Skeletal muscle tissue (tissue), 3 donors: ENCODE measurements at regions not wholly inside any gene's neighbourhood (a gene's known extent, or its start where the extent isn't known, plus 50 kb on each side); places are given as distances from the start of the nearest gene placed in this dataset.
"Not testable (repeated sequence)": the region's sequence is repeated elsewhere in the genome, so short reads cannot be mapped to it uniquely, and the experiment has no call there.

Experiments used
- H3K27ac ChIP-seq: one replicate; pipeline ENCODE4 v1.7.0; 2013; ENCODE audit warnings: mild to moderate bottlenecking, low read depth, low read length, inconsistent platforms
- H3K27me3 ChIP-seq, 3 donors: one replicate each; pipeline ENCODE4 v1.7.0; 2013; ENCODE audit warnings: low read length in 3 of 3; ENCODE audit not compliant: control insufficient read depth in 3 of 3, insufficient read depth in 3 of 3
- H3K36me3 ChIP-seq, 3 donors: one replicate each; pipeline ENCODE4 v1.7.0; 2013; ENCODE audit warnings: low read length in 3 of 3; ENCODE audit not compliant: control insufficient read depth in 3 of 3, insufficient read depth in 3 of 3
- H3K4me1 ChIP-seq, 3 donors: one replicate each; pipeline ENCODE4 v1.7.0; 2013; ENCODE audit warnings: low read length in 3 of 3, mild to moderate bottlenecking in 3 of 3; ENCODE audit not compliant: control insufficient read depth in 3 of 3, insufficient read depth in 3 of 3
- H3K4me3 ChIP-seq, 3 donors: one replicate each; pipeline ENCODE4 v1.7.0; 2013; ENCODE audit warnings: low read length in 3 of 3
- H3K9ac ChIP-seq, 3 donors: one replicate each; pipeline ENCODE4 v1.7.0; 2013; ENCODE audit warnings: low read length in 3 of 3, mild to moderate bottlenecking in 3 of 3, moderate library complexity in 2 of 3, low read depth in 1 of 3
- H3K9me3 ChIP-seq, 3 donors: one replicate each; pipeline ENCODE4 v1.7.0; 2013; ENCODE audit warnings: low read length in 3 of 3; ENCODE audit not compliant: control insufficient read depth in 3 of 3
- donor health status: Osteomylitis.

DNA sequence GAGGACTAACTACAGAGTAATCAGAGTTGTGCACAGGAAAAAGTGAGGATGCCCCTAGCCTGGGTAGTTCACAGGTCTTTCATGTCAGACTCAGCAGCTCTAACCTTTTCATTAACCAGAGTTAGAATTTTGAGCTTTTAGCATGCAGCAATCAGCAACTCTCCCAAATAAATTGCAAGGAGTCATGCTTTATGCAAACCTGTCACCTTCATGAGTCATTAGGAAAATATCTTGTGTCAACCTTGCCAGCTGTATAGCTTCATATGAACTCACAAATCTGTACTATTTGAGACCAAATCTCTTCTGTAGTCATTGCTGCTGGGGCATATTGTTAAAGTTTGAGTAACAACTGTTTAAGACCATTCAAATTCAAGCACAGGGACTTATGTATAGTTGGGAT lies 382.3 kb upstream of the NT5C1B start:
- H3K4me3 ChIP-seq = no peak overlapping the region
- H3K9ac ChIP-seq = no peak overlapping the region
- peaks cover 0 to 5% (median 4%) of the 10 kb centered on the region in 3 donors for H3K4me1 ChIP-seq
- H3K27ac ChIP-seq = no peak overlapping the region
- no peaks in the 10 kb centered on the region for H3K27me3 ChIP-seq
- no peaks in the 10 kb centered on the region for H3K36me3 ChIP-seq
- H3K9me3 ChIP-seq = no peaks in the 10 kb centered on the region

DNA sequence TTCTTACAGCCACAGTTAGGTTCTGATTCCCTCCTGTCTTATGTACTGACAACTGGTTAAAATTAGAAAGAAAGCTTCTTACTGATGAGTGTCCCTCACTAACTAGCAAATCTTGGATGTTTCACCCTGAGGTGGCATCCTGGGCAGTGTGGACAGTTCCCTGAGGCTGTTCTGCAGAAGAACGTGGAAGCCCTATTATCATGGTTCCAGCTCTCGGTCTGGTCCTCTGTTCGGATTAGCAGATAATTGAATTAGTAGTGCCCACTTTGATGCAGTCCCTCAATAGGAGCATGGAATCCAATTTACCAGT lies 381.7 kb upstream of the NT5C1B start:
- no peak overlapping the region for H3K9ac ChIP-seq
- H3K27me3 ChIP-seq = no peaks in the 10 kb centered on the region
- H3K4me1 ChIP-seq = peaks cover 0 to 5% (median 4%) of the 10 kb centered on the region in 3 donors
- H3K4me3 ChIP-seq = no peak overlapping the region
- no peaks in the 10 kb centered on the region for H3K9me3 ChIP-seq
- no peak overlapping the region for H3K27ac ChIP-seq
- H3K36me3 ChIP-seq = no peaks in the 10 kb centered on the region

DNA sequence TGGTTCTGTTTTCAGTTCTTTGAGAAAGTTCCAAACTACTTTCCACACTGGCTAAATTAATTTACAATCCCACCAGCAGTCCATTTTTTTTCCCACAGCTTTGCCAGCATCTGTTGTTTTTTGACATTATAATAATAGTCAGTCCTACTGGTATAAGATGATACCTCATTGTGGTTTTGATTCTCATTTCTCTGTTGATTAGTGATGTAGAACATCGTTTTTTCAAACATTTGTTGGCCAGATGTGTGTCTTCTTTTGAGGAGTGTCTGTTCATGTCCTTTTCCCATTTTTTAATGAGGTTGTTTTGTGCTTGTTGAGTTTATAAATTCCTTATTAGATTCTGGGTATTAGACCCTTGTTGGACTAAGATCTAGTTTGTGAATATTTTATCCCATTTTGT lies 376.8 kb upstream of the NT5C1B start:
- no peak overlapping the region for H3K27ac ChIP-seq
- H3K9me3 ChIP-seq = no peaks in the 10 kb centered on the region
- no peak overlapping the region for H3K9ac ChIP-seq
- no peaks in the 10 kb centered on the region for H3K27me3 ChIP-seq
- H3K36me3 ChIP-seq = no peaks in the 10 kb centered on the region
- no peak overlapping the region for H3K4me3 ChIP-seq
- H3K4me1 ChIP-seq = no peaks in the 10 kb centered on the region

DNA sequence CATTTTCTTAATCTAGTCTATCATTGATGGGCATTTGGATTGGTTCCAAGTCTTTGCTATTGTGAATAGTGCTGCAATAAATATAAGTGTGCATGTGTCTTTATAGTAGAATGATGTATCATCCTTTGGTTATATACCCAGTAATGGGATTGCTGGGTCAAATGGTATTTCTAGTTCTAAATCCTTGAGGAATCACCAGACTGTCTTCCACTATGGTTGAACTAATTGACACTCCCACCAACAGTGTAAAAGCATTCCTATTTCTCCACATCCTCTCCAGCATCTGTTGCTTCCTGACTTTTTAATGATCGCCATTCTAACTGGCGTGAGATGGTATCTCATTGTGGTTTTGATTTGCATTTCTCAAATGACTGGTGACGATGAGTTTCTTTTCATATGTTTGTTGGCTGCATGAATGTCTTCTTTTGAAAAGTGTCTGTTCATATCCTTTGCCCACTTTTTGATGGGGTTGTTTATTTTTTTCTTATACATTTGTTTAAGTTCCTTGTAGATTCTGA lies 374.4 kb upstream of the NT5C1B start:
- H3K9ac ChIP-seq, H3K4me1 ChIP-seq, H3K9me3 ChIP-seq, H3K4me3 ChIP-seq, H3K27me3 ChIP-seq, H3K27ac ChIP-seq, H3K36me3 ChIP-seq: not testable (repeated sequence)

DNA sequence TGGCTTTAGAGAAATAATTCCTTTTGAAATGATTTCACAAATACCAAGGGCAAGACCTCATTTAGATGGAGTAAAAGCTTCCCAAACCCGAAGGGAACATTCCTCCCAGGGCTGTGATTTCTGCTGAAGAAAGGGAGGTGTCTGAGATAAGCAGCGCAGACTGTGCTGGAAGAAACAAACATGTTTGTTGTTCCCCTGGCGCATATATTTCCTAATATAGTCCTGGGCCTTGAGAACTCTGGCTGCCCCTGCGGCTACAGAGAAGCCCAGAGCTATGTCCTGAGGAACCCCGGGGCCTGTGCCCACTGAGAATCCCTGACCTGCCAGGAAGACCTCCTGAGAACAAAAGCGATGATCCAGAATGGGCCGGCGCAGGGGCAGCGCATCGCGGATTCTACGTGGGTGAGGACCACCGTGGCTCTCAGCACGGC lies 372.6 kb upstream of the NT5C1B start:
- Histone ChIP-seq H3K27me3 (no peaks in the 10 kb centered on the region), H3K9me3 (no peaks in the 10 kb centered on the region), H3K4me1 (no peaks in the 10 kb centered on the region), H3K27ac (no peak overlapping the region), H3K4me3 (no peak overlapping the region), H3K9ac (no peak overlapping the region), H3K36me3 (no peaks in the 10 kb centered on the region)

DNA sequence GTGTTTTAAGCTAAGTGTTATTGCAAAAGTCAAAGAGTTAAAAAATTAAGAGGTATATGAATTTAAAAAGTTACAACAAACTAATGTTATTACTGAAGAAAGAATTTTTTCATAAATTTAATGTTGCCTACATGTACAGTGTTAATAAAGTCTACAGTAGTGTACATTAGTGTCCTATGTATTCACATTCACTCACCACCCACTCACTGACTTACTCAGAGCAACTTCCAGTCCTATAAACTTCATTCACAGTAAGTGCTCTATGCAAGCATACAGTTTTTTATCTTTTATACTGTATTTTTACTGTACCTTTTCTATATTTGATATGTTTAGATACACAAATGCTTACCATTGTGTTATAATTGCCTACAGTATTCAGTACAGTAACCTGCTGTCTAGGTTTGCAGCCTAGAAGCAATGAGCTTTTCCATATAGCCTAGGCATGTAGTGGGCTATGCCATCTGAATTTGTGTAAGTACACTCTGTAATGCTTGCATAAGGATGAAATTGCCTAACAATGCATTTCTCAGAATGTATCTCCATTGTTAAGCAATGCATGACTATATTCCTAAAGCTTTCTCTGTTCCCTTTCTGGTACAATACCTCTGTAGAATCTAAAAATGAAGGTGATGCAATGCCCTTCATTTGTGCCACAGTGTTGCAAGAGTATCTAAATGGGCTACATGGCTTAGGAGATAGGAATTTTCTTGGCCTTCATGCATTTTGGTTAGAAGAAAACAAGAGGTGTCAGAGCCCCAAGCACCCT lies 370.8 kb upstream of the NT5C1B start:
- no peak overlapping the region for H3K9ac ChIP-seq
- H3K9me3 ChIP-seq = no peaks in the 10 kb centered on the region
- H3K27me3 ChIP-seq = no peaks in the 10 kb centered on the region
- H3K4me3 ChIP-seq = no peak overlapping the region
- no peaks in the 10 kb centered on the region for H3K36me3 ChIP-seq
- H3K27ac ChIP-seq = no peak overlapping the region
- no peaks in the 10 kb centered on the region for H3K4me1 ChIP-seq

DNA sequence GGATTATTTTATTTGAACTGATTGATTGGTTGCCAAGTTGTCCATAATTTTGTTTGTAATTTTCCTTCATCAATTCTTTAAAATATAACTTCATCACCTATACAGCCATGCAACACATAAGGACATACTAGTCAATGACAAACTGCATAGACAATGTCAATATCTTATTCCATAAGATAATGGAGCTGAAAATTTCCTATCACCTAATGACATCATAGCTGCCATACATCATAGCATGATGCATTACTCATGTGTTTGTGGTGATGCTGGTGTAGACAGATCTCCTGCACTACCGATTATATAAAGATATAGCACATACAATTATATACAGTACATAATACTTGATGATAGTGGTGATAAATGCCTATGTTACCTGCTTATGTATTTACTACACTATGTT lies 369.8 kb upstream of the NT5C1B start:
- no peak overlapping the region for H3K4me3 ChIP-seq
- no peak overlapping the region for H3K27ac ChIP-seq
- H3K36me3 ChIP-seq = no peaks in the 10 kb centered on the region
- no peaks in the 10 kb centered on the region for H3K4me1 ChIP-seq
- H3K9ac ChIP-seq = no peak overlapping the region
- H3K27me3 ChIP-seq = no peaks in the 10 kb centered on the region
- H3K9me3 ChIP-seq = peaks cover 0 to 2% (median 0%) of the 10 kb centered on the region in 3 donors

DNA sequence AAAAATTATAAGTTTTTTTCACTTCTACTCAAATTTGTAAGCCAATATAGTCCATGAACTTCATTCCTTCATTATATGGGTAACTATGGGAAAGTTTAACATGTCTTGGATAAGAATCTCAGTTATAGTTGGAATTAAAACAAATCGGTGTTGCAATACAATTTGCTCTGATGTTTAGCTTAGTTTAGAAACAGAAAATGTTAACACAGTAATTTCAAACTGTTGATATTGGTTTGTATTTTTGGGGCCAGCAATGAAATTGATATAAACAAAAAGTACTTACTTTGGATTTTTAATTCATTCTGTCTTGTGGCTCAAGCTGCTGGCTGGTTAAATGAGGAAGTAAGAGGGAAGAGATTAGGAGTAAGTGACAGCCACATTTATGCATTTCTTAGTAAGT lies 368.5 kb upstream of the NT5C1B start:
- no peaks in the 10 kb centered on the region for H3K36me3 ChIP-seq
- H3K4me1 ChIP-seq = no peaks in the 10 kb centered on the region
- H3K27ac ChIP-seq = no peak overlapping the region
- peaks cover 0 to 2% (median 0%) of the 10 kb centered on the region in 3 donors for H3K9me3 ChIP-seq
- H3K27me3 ChIP-seq = no peaks in the 10 kb centered on the region
- H3K9ac ChIP-seq = no peak overlapping the region
- no peak overlapping the region for H3K4me3 ChIP-seq

DNA sequence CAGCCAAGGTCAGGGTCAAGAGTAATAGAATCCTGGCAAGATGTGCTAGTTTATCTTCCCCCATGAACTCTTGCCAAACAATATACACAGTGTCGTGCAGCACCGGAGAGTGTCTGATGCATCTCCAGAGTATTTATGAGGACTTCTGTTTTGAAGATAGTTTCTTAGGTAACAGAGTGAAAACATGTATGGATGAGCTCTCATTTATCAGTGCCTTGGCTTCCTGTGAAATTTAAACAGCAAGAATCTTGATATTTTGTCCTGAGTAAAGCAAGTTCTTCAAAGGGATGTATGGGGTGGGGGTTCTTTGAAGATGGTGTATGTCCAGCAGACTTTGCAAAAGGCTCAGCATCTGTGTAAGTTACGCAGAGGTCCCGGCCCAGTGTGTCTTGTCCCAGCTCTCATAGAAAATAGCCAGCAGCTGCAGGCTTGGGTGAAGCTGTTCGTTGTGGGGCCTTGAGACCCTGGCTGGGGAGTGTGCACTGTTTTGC lies 361.0 kb upstream of the NT5C1B start:
- Histone ChIP-seq H3K9me3 (peaks cover 0 to 2% (median 0%) of the 10 kb centered on the region in 3 donors), H3K27me3 (no peaks in the 10 kb centered on the region), H3K4me3 (no peak overlapping the region), H3K4me1 (peaks cover 0 to 7% (median 4%) of the 10 kb centered on the region in 3 donors), H3K36me3 (no peaks in the 10 kb centered on the region), H3K27ac (no peak overlapping the region), H3K9ac (no peak overlapping the region)

DNA sequence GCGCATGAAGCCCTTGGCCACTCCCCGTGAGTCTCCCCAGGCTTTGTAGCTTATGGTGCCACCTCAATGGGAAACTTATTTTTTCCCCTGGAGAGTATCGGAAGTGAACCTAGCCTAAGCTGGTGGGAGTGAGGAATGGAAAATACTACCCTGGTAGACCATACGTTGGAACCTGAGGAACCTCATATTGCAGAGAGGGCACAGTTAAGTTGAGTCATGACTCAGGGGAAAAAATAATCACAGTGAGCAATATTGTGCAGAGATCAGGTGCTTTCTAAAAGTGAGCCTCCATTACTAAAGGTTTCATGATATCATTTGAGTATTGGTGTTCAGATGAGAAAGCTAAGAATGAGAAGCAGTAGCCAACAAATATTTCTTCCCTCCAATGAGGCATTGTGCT lies 360.5 kb upstream of the NT5C1B start:
- Histone ChIP-seq H3K9ac (no peak overlapping the region), H3K4me3 (no peak overlapping the region), H3K27ac (no peak overlapping the region)

More for the DNA sequence above, 360.5 kb upstream of the NT5C1B start:
- Histone ChIP-seq H3K27me3 (no peaks in the 10 kb centered on the region), H3K4me1 (peaks cover 0 to 7% (median 4%) of the 10 kb centered on the region in 3 donors), H3K9me3 (peaks cover 0 to 2% (median 0%) of the 10 kb centered on the region in 3 donors), H3K36me3 (no peaks in the 10 kb centered on the region)
